Caki2 (cell line): ENCODE measurements at regions not wholly inside any gene's neighbourhood (a gene's known extent, or its start where the extent isn't known, plus 50 kb on each side); places are given as distances from the start of the nearest gene placed in this dataset.

Experiments
- DNase-seq: peaks from one replicate; pipeline ENCODE4 v3.0.0-alpha.2; 2015; ENCODE audit warnings: low read depth
- in situ Hi-C: cut with HindIII; loops from 2 replicates; pipeline ENCODE4 v1.10.0; 2016; ENCODE audit warnings: low sequenced_read_pairs, low pct_unique_long_range_greater_than_20kb, mixed read lengths

- in situ Hi-C loops = no loop called here
- DNase-seq = no peak
Measured at GRCh38 chr4:116520886-116521285, 564.5 kb downstream of the TRAM1L1 start.

DNA sequence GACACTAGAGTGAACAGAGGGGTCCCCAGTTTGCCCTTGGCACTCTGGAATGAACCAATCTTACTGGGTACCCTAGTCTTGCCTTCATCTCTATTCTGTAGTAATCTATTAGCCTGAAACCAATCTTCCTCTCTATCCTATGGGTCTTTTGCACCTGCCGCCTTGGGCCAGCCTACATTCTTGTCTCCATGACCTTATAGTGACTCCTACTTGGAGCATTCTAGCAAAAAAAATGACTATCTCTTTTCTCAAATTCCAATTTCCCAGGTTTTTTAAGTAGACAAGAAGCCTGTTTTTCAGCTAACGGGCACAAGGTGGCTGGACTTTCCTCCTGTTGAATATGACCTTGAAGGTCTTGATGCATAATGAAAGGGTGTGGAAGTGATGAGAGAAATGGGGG lies 568.7 kb downstream of the TRAM1L1 start:
- in situ Hi-C loops = no loop called here
- no peak for DNase-seq

DNA sequence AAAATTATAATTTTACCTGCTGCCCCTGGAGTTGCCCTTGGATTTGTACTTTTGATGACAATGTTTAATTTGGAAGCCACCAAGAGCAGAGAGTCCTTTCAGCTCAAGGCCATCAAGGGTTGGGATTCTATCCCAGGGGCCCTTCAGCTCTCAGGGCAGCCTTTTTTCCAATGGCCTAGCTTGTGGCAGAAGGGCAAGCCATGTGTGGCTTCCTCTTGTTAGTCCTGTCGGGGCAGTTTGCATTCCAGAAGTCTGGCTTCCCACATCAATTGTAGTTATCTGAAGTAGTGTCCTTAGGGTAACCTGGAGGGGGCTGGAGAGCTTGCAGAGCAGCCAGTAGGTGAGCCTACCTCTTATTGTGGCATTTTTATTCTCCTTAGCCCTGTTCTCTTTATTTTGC lies 569.4 kb downstream of the TRAM1L1 start:
- DNase-seq = no peak
- in situ Hi-C loops = no loop called here

GRCh38 chr4:116512552-116512951 lies 572.8 kb downstream of the TRAM1L1 start:
- no peak for DNase-seq
- in situ Hi-C loops = no loop called here

DNA sequence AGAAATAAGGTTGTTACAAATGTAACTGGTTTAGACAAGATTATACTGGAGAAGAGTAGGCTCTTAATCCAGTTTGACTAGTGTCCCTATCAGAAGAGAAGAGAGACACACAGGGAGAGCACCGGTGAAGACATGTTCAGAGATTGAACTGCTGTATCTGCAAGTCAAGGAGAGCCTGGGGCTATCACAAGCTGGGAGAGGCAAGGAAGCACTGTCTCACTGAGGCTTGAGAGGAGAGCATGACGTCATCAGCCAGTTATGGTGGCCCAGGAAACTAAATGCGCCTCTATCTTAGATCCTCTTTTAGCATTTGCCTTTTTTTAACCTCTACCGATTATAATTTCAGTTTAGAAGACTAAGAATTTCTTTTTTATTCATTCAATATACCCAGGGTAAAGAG lies 583.4 kb downstream of the TRAM1L1 start:
- DNase-seq = no peak

DNA sequence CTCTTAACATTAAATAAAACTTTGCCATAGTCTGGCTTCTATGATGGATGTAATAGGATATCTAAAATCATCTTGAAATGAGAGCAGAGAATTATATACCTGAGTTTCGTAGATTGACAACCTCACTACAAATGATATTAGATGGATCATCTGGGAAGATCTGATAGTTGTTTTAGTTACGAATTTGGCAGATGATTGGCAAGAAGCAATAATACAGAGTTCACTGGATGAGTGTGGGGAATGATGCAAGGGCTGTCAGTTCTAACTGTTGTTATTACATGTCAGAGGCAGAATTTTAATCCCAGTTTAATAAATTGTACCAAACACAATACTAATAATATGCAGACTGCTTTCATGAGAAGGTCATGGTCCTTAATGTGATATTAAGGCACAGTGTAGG lies 585.2 kb downstream of the TRAM1L1 start:
- in situ Hi-C loops = no loop called here
- no peak for DNase-seq

More for the DNA sequence above, 583.4 kb downstream of the TRAM1L1 start:
- in situ Hi-C loops = no loop called here

DNA sequence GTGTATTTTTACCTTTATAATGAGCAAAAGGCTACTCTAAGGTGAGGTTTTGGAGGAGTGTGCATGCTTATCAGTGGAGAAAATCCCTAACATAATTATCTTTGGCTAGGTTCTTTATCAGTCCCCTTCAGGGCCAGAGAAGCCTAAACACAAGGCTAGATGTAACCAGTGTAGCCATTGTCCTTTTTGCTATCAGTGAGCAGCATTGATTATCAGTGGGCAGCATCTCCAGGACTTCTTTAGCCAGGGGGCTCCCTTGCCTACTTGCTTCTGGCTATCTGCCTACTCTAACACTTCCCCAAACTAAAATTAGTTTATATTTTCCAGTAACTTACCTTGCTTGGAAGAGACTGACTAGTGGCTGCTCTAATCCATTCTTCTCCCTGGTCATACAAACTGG lies 595.6 kb downstream of the TRAM1L1 start:
- no peak for DNase-seq
- in situ Hi-C loops = no loop called here

- DNase-seq = no peak
- in situ Hi-C loops = no loop called here
Measured at GRCh38 chr4:116486401-116486800, 599.0 kb downstream of the TRAM1L1 start.

DNA sequence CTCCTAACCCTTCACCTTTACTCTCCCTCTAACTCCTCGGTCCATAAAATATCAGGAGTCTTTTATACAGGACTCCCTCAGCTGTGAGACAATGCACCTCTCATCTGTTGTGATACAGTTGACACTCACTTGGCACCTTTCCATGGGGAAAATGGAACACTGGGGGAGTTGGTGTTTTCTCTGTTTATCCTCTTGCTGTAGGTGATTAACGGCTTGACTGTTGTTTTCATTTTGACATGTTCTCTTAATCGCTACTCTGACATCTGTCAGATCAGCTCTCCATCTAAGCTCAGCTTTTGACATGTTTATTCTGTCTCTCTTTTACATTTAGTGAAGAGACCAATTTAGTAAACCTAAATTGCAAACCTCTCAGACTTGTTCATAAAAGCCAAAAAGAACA lies 604.8 kb downstream of the TRAM1L1 start:
- DNase-seq = no peak
- in situ Hi-C loops = no loop called here

GRCh38 chr4:116478343-116478742 lies 607.0 kb downstream of the TRAM1L1 start:
- in situ Hi-C loops = no loop called here

GRCh38 chr4:116469582-116469981 lies 615.8 kb downstream of the TRAM1L1 start:
- DNase-seq = no peak
- in situ Hi-C loops = no loop called here

More at GRCh38 chr4:116478343-116478742, 607.0 kb downstream of the TRAM1L1 start:
- DNase-seq = no peak

- DNase-seq = no peak
- in situ Hi-C loops = no loop called here
Measured at GRCh38 chr4:116453127-116453526, 632.2 kb downstream of the TRAM1L1 start.

DNA sequence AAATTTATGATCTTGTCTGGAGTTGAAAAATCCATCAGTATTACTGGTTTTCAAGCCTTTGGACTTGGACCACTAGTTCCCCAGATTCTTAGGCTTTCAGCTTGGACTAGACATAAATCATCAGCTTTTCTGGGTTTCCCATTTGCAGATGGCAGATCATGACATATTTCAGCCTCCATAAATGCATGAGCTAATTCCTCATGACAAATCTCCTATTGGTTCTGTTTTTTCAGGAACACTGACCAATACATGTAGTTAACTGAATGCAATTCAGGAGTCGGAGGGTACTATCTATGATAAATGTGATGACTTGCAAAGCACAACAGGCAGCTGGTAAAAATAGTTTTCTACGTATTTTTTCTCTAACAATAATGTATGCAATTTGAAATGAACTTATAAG lies 635.6 kb downstream of the TRAM1L1 start:
- in situ Hi-C loops = no loop called here
- DNase-seq = no peak

DNA sequence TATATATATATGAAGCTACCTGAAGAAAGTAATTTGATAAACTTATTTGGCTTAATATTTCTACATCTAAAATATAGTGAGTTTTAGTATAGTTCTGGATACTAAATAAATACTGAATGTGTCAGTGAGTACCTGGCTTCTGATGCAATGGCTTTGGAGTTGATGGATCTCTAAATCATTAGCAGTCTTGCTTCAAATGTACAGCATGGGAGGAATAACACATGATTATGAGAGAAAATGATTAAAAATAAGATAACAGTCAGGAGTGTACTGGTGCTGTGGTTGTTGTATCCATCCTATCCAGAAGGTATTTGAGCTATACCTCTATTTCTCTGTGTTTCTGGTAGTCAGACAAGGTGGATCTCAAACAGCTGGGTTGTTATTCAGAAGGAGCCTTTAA lies 641.3 kb downstream of the TRAM1L1 start:
- no peak for DNase-seq
- in situ Hi-C loops = no loop called here

- DNase-seq = no peak
- in situ Hi-C loops = no loop called here
Measured at GRCh38 chr4:116438981-116439729, 646.2 kb downstream of the TRAM1L1 start.

DNA sequence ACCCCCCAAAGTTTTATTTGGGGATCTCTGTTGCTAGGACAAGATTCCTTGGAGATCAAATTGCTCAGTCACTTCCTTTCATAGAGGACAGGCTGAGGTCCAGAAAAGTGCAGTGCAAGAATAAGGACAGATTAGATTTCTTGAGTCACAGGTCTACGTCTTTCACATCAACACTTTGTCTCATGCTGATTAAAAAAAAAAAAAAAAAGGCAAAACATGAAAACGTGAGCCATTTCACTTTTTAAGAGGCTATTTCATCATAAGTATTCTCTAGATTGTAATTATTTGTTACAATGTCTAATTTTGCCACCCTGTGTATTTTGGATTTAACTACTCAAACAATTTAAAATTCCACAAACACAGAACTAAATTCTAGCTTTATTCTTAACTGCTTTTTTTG lies 647.0 kb downstream of the TRAM1L1 start:
- no peak for DNase-seq
- in situ Hi-C loops = no loop called here

DNA sequence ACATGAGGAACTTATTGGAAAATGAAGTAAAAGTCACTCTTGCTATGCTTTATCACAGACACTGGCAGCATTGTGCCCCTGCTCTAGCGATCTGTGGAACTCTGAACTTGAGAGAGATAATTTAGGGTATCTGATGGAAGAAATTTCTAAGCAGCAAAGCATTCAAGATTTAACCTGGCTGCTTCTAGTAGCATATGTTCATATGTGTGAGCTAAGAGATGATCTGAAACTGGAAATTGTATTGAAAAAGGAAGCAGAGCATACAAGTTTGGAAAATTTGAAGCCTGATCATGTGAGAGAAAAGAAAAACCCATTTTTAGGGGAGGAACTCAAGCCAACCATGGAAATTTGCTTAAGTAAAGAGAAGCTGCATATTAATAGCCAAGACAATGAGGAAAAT lies 657.7 kb downstream of the TRAM1L1 start:
- in situ Hi-C loops = no loop called here
- DNase-seq = no peak

GRCh38 chr4:116413222-116413621 lies 672.2 kb downstream of the TRAM1L1 start:
- in situ Hi-C loops = no loop called here
- no peak for DNase-seq

DNA sequence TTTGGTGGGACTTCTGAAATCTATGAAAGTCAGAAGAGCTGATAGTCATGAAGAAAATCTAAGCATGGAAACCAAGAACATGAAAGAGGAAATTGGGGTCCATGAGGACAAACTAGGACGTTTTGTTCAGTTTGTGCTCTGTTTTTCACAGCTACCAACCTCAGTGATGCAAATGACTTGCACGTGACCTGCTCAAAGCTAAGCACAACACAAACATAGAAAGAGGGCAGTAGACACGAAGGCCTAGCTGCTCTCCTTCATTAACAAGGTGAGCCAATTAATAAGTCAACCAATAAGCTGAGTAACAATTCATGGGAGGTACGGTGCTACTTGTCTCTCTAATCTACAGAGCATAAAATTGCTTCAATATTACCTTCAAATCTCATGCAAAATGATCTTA lies 684.1 kb downstream of the TRAM1L1 start:
- DNase-seq = no peak
- in situ Hi-C loops = no loop called here

- no peak for DNase-seq
- in situ Hi-C loops = no loop called here
Measured at GRCh38 chr4:116400480-116400879, 684.9 kb downstream of the TRAM1L1 start.
